ENCODE measurements at regions not wholly inside any gene's neighbourhood (a gene's known extent, or its start where the extent isn't known, plus 50 kb on each side); places are given as distances from the start of the nearest gene placed in this dataset.
A peak's percentile ranks its signal among the peaks of the same experiment; 100 is the strongest.

DNA sequence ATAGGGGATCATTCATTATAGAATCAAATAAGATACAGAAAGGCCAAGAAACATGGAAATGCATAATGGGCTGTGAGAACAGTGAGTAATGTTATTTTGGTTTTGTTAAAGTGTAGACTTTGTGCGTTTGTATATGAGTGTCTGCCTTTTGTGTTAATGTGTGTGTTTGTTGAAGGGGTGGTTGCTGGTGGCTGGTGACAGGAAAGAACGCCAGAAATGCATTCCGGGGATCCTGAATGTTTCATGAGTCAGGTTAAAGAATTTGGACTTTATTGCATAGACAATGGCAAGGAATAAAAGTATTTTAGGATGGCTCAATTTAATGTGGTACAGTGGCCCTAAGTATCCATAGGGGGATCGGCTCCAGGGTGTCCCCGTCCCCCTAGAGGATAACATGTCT is 1228.9 kb downstream of the PCDH7 start:
- intact Hi-C loops (cut with DNase I), result no loop called here
- no peak for DNase-seq (ENCODE audit: missing footprints)
- ATAC-seq, result no peak

DNA sequence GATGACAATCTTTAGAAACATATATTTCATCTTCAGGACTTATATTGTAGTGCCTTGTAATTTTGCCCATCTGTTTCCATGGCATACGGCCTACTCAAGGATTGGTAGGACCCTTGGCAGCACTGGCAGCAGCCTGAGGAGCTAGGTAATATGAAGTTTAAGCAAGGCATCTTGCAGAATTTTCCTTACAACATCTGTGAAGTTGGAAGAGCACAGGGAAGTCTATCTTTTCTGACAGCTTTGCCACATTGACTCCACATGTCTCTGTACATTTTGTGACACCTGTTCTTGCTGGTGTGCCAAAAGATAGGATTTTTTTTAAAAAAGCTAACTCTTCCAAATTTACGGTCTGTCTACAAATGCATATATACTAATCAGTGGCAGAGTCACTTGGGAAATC is 1235.2 kb downstream of the PCDH7 start:
- DNase-seq (ENCODE audit: missing footprints) (no peak), ATAC-seq (no peak)
- intact Hi-C loops (cut with DNase I), result no loop called here

DNA sequence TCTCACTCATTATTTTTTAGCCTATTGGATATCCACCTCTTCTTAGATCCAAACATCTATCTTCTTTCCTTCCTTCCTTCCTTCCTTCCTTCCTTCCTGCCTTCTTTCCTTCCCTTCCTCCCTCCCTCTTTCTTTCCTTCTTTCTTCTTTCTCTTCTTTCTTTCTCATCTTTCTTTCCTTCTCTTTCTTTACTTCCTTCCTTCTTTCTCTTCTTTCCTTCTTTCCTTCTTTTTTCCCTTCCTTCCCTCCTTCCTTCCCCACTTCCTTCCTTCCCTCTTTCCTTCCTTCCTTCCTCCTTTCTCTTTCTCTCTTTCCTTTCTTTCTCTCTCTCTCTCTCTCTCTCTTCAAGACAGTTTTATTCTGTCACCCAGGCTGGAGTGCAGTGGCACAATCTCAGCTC is 1239.8 kb downstream of the PCDH7 start:
- intact Hi-C loops (cut with DNase I), result no loop called here
- DNase-seq (ENCODE audit: missing footprints), result no peak
- ATAC-seq, result no peak

DNA sequence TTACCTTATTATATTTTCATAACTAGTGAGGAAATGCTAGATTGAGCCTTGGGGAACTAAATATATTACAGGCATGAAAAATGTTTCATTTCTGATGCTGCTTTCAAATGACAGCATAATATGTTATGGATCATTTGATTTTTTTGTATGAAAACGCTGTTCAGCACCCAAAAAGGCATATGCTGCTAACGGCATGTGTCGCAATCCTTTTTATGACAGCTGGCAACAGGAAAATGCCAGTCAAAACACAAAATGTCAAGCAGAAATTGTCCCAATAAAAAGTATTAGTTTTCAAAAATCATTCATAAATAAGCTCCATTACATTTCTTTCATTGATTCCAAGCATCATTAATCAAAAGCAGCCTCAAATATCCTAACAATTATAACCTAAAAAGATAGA is 1244.5 kb downstream of the PCDH7 start:
- ATAC-seq, result no peak
- intact Hi-C loops (cut with DNase I), result no loop called here
- DNase-seq (ENCODE audit: missing footprints), result no peak

DNA sequence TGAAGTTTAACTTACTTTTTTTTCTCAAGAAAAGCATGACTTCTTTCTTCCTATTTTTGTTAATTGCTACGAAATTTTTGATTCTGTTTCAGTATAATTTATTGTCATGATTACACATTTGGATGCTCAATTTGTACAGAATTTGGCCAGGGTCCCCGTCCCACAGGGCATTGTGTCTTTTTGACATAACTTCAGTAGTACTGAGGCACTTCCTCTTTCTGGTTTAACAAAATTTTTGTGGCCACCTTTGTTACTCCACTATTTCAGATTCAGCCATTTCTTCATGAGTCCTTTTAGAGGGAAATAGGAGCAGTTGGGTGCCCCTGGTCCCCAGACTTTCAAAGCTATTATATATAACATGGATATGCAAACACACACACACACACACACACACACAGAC is 1248.7 kb downstream of the PCDH7 start:
- DNase-seq (ENCODE audit: missing footprints) (no peak), ATAC-seq (no peak)
- intact Hi-C loops (cut with DNase I), result no loop called here

DNA sequence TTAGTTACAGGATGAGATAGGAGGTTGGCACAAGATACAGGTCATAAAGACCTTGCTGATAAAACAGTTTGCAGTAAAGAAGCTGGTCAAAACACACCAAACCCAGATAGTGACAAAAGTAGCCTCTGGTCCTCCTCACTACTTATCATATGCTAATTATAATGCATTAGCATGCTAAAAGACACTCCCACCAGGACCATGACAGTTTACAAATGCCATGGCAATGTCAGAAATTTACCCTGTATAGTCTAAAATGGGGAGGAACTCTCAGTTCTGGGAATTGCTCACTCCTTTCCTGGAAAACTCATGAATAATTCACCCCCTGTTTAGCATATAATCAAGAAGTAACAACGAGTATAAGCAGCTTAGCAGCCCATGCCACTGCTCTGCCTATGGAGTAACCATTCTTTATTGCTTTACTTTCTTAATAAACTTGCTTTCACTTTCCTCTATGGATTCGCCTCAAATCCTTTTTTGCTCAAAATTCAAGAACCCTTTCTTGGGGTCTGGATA is 1254.4 kb downstream of the PCDH7 start:
- no peak for DNase-seq (ENCODE audit: missing footprints)
- ATAC-seq, result no peak
- intact Hi-C loops (cut with DNase I), result no loop called here

DNA sequence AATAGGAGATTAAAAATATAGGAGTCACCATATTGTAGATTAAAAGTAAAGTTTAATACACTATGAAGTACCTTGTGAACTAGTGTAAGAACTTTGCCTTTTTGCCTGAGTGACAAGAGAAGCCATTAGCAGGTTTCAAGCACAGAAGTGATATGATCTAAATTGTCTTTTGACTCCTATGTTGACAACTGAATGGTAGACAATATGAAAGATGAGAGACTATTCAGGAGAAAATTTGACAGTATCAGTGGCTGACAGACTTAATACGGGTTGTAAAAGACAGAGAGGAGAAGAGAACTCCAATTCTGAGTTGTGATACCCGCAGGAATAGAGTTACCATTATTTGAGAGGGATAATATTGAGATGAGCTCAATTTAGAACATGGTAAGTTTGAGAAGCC is 1259.8 kb downstream of the PCDH7 start:
- DNase-seq (ENCODE audit: missing footprints) (no peak), ATAC-seq (no peak)
- intact Hi-C loops (cut with DNase I), result no loop called here

DNA sequence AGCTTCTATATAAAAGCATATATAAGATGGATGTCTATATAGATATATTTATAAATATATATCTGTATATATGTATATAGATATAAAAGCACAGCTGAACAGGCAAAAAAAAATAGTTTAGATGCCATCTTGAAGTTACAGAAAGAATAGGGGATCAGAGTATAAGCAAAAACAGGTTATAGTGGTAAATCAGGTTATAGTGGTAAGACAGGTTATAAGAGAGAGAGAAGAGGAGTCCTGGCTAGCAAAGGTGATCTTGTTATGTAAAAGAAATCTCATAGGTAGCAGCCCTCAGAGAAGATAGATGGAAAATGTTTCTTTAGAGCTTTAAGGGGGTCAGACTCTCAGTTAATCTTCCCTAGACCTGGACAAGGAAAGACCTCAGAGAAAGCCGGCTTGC is 1263.1 kb downstream of the PCDH7 start:
- intact Hi-C loops (cut with DNase I), result no loop called here
- ATAC-seq (no peak), DNase-seq (ENCODE audit: missing footprints) (no peak)

DNA sequence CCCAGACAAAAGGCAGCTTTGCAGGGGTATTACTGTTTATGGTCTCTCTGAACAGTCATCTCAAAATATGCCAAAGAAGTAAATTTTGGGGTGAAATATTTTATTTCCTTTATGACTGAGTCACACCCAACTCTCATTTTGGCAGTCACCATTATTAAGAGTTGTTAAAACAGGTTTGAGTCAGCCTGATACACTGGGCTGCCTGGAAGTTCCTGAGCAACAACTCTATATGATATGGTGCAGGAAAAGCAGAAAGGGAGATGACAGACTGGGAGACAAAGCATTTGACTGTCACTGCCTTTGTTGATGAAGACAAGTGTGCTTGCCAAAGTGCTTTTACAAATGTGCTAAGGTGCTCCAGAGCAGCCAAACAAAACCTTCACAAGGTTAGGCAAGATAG is 1263.5 kb downstream of the PCDH7 start:
- intact Hi-C loops (cut with DNase I), result no loop called here
- DNase-seq (ENCODE audit: missing footprints) (no peak), ATAC-seq (no peak)

DNA sequence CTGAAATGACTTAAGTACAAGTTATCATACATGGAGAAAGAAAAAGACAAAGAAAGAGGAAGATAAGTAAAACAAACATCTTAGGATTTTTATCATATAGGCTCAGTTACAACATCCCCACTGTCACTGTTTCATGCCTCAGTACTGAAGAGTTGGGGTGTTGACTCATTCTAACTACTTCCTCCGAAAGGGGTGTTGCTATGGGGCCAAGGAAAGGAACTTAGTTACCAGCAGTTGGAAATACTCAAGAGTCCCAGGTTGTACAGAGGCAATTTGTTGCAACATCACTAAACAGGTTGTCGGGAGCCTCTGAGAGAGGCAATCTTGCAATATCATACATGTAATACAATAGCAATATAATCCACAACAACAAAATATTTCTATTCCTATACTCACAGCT is 1264.7 kb downstream of the PCDH7 start:
- ATAC-seq (no peak), DNase-seq (ENCODE audit: missing footprints) (no peak)
- intact Hi-C loops (cut with DNase I), result no loop called here

DNA sequence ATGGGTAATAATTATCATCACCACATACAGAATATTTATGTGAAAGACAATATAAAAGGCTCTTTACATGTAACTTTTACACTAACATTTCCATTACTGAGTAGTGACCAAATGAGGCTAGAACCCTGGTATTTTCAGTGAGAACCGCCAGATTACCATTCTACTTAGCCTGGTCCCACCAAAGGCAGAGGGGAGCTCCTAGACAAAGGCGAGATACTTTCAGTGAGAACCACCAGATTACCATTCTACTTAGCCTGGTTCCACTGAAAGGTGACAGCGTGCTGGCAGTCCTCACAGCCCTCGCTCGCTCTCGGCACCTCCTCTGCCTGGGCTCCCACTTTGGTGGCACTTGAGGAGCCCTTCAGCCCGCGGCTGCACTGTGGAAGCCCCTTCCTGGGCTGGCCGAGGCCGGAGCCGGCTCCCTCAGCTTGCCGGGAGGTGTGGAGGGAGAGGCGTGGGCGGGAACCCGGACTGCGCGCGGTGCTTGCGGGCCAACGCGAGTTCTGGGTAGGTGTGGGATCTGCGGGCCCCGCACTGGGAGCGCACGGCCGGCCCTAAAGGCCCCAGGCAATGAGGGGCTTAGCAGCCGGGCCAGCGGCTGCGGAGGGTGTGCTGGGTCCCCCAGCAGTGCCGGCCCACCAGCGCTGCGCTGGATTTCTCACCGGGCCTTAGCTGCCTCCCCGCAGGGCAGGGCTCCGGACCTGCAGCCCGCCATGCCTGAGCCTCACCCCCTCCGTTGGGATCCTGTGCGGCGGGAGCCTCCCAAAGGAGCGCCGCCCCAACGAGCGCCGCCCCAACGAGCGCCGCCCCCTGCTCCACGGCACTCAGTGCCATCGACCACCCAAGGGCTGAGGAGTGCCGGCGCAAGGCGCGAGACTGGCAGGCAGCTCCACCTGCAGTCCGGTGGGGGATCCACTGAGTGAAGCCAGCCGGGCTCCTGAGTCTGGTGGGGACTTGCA is 1276.1 kb downstream of the PCDH7 start:
- peak; percentile 23 for ATAC-seq
- intact Hi-C loops (cut with DNase I), result no loop called here
- no peak for DNase-seq (ENCODE audit: missing footprints)

DNA sequence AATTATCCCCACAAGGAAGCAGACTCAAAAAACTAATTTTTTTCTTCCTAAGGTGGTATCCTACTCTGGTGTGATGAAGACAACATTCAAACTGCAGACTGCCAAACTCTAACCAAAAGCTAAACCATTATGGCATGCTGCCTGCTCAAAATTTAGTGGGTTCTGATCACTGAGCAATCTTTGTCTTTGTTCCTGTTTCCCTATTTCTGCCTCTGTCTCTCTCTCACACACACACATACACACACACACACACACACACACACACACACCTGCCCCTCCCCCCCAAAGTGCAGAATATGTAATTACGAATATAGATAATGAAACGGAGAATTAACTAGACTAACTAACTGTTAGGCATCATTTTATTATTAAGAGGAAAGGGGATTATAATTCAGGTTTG is 1278.6 kb downstream of the PCDH7 start:
- DNase-seq (ENCODE audit: missing footprints) (no peak), ATAC-seq (no peak)
- intact Hi-C loops (cut with DNase I), result no loop called here

DNA sequence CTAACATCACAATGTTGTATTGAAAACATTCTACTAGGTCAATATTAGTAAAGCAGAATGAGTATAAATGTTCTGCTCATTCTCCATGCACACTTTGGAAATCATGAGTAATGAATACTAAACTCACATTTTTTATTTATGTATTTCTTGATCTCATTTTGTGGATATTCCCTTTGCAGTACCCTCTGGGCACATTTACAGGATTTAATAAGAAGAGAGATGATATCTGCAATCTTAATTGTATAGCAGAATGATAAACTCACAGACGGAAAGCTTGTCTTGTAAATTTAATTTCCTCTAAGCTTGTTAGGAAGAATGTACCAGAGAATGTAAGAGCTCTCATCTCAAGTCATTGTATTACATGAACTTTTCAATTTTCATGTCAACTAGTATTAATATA is 1279.7 kb downstream of the PCDH7 start:
- intact Hi-C loops (cut with DNase I), result no loop called here
- ATAC-seq, result no peak
- no peak for DNase-seq (ENCODE audit: missing footprints)

DNA sequence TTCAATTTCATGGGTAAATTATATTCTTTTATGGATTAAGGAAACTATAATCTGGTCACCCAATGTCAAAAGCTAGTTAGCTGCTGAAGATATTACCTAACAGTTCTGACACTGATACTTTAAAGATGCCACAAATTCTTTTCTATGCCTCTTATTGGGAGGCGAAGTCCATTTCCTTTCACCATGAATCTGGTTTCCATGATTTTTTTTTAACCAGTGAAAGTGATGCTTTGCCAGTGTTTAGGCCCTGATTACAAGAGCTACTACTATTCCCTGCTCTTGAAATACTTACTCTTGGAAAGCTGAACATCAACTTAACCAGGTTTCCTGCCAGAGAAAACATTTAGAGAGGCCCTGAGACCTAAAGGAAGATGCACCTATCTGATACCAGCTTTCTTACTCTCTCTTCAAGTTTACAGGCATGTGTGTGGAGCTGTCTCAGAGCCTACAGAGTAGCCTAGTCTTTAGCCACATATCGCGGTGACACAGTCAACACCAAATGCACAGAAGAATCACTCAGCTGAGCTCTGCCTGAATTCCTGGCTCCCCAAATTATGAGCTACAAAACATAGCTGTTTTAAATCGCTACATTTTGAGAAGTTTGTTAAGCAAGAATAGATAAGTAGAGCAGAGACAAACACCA is 1280.8 kb downstream of the PCDH7 start:
- ATAC-seq, result no peak
- intact Hi-C loops (cut with DNase I), result no loop called here
- no peak for DNase-seq (ENCODE audit: missing footprints)

DNA sequence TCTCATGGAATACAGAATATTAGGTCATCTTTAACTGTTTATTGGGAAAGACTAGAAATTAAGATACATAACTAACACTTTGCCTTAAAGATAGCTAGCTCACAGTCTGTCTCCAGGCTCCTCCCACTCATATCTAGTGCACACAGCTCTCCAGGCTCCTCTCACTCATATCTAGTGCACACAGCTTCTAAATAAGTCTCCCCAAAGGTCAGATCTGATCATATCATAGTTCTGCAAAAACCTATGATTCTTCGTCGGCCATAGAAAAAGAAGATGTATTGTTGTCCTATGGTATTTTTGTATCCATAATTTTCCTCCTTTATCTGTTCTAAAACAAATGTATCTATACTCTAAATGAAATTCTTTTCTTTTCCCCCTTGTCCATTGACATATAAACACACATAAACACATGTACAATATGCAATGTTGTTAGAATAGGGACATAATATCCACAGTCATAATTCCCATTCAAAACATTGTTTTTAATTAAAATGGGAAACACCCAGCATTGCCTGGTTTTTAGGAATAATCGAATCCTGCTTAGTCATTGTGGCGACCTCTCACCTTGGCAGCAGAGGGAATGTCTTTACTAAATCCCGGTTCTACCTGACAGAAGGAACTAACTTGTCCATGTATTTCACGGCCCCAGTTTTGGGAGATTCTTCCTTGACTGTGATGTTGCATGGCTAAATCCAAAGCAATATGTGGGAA is 1282.0 kb downstream of the PCDH7 start:
- no peak for ATAC-seq
- intact Hi-C loops (cut with DNase I), result no loop called here
- DNase-seq (ENCODE audit: missing footprints), result no peak

DNA sequence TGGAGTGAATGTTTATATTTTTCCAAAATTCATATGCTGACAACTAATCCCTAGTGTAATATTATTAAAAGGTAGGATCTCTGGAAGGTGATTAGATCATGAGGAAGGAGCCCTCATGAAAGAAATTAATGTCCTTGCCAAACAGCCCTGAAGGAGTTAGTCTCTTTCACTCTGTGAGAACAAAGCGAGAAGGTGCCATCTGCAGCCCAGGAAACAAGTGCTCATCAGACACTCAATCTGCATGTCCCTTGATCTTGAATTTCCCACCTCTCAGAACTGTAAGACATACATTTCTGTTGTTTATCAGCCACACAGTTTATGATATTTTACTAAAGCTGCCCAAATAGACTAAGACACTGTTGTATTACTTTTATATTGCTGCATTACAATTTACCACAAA is 1283.4 kb downstream of the PCDH7 start:
- DNase-seq (ENCODE audit: missing footprints) (no peak), ATAC-seq (no peak)
- intact Hi-C loops (cut with DNase I), result no loop called here

DNA sequence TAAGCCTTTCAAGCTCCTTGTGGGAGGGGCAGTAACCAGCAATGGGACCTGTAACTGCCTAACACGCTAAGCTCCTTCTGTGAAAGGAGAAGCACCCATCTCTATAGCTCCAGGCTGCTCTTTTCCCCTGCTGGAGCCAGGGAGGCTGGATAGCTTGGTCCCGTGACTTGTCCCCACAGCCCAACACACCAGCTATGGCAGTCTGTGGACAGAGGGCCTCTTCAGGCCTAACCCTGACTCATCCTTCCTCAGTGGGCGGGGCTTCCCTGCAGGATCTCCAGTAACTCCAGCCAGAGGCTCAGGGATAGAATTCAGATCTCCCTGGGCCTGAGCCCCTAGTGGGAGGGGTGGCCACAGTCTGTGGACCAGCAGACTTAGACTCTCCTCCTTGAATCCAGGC is 1290.1 kb downstream of the PCDH7 start:
- DNase-seq (ENCODE audit: missing footprints), result no peak
- intact Hi-C loops (cut with DNase I), result no loop called here

DNA sequence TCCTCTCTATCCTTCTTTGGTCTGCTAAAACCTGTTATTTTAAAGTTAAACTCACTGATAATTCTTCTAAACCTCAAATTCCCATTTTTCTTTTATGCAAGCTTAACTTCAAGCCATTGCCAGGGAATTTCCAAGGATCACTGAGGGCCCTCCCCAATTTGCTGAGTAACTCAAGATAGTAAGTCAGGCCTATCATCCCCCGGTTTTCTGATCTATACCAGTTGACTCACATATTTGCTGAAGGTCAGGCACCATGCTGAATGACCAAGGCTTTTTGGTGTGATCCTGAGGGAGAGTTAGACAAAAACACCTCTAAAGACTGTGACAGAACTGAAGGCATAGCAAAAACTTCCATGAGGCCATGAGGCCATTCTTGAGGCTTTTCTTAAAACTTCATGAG is 1301.9 kb downstream of the PCDH7 start:
- intact Hi-C loops (cut with DNase I), result no loop called here
- ATAC-seq (no peak), DNase-seq (ENCODE audit: missing footprints) (no peak)

More for the DNA sequence above, 1290.1 kb downstream of the PCDH7 start:
- ATAC-seq, result no peak

DNA sequence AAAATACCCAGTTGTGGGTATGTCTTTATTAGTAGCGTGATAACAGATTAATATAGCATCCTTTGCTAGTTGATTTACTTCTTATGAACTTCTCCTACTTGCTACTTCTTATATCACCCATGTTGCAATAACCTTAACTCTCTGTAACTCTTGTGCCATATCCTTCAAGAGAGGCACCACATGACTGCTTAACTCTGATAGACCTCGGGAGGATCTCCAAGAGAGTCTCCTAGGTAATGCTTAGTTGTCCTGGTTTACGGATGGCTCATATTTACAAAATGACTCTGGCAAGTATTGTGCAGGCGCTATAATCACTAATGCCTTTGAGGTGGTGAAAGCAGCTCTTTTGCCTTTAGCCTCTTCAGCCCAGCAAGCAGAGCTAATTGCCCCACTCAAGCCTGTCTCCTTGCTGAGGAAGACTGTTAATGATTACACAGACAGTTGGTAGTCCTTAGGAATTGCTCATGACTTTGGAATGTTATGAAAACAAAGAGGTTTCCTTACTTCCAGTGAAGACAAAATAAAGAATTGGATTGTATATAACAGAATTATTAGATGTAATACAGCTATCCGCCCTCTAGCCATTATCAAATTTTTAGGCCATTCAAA is 1305.8 kb downstream of the PCDH7 start:
- ATAC-seq, result no peak
- no peak for DNase-seq (ENCODE audit: missing footprints)
- intact Hi-C loops (cut with DNase I), result no loop called here
